SW 1271 (cell line): ENCODE measurements at regions not wholly inside any gene's neighbourhood (a gene's known extent, or its start where the extent isn't known, plus 50 kb on each side); places are given as distances from the start of the nearest gene placed in this dataset.

ENCODE experiments used
- DNase-seq, 2 experiments: peaks; one replicate each; lab custom pipeline; 2025; lab: John Stamatoyannopoulos, UW

GRCh38 chr6:105907991-105908390 lies 178.1 kb upstream of the PRDM1 start:
- no peak for DNase-seq

GRCh38 chr6:105907301-105907700 lies 178.8 kb upstream of the PRDM1 start:
- no peak for DNase-seq

- DNase-seq: no peak
These were observed 183.6 kb upstream of the PRDM1 start for GRCh38 chr6:105902401-105903031.

GRCh38 chr6:105901583-105901982 lies 184.6 kb upstream of the PRDM1 start:
- DNase-seq: no peak

GRCh38 chr6:105900125-105900937 lies 185.8 kb upstream of the PRDM1 start:
- no peak for DNase-seq

GRCh38 chr6:105898286-105898685 lies 187.8 kb upstream of the PRDM1 start:
- DNase-seq: no peak

- no peak for DNase-seq
These were observed 189.0 kb upstream of the PRDM1 start for GRCh38 chr6:105897131-105897530.

GRCh38 chr6:105896821-105897095 lies 189.4 kb upstream of the PRDM1 start:
- DNase-seq: no peak

GRCh38 chr6:105896052-105896820 lies 189.9 kb upstream of the PRDM1 start:
- no peak for DNase-seq

GRCh38 chr6:105894556-105894955 lies 191.6 kb upstream of the PRDM1 start:
- no peak for DNase-seq

GRCh38 chr6:105893741-105894140 lies 192.4 kb upstream of the PRDM1 start:
- no peak for DNase-seq

- no peak for DNase-seq
These were observed 193.4 kb upstream of the PRDM1 start for GRCh38 chr6:105892577-105893262.

- DNase-seq: no peak
These were observed 195.5 kb upstream of the PRDM1 start for GRCh38 chr6:105890521-105891244.

GRCh38 chr6:105889902-105890301 lies 196.2 kb upstream of the PRDM1 start:
- no peak for DNase-seq

- DNase-seq: no peak
These were observed 199.2 kb upstream of the PRDM1 start for GRCh38 chr6:105886814-105887544.

- DNase-seq: no peak
These were observed 199.9 kb upstream of the PRDM1 start for GRCh38 chr6:105886066-105886813.

- DNase-seq: no peak
These were observed 201.7 kb upstream of the PRDM1 start for GRCh38 chr6:105884426-105884825.

GRCh38 chr6:105884011-105884410 lies 202.1 kb upstream of the PRDM1 start:
- DNase-seq: no peak

GRCh38 chr6:105882828-105883227 lies 203.3 kb upstream of the PRDM1 start:
- no peak for DNase-seq

- no peak for DNase-seq
These were observed 203.9 kb upstream of the PRDM1 start for GRCh38 chr6:105882121-105882803.
